Mucosa of descending colon (tissue), 3 donors: ENCODE measurements at regions not wholly inside any gene's neighbourhood (a gene's known extent, or its start where the extent isn't known, plus 50 kb on each side); places are given as distances from the start of the nearest gene placed in this dataset.

Source experiments
- ATAC-seq: fragments of 200-7000 bp; cut with Tn5 transposase; one replicate; pipeline ENCODE4 v1.9.1; 2020; ENCODE audit warnings: mild to moderate bottlenecking, moderate library complexity
- DNase-seq, 3 donors: peaks; one replicate each; pipeline ENCODE4 v3.0.0-alpha.2; 2020
- H3K36me3 ChIP-seq: fragments of 200-600 bp; one replicate; pipeline ENCODE4 v1.8.0; 2021; ENCODE audit warnings: low read depth, mild to moderate bottlenecking
- H3K4me1 ChIP-seq: fragments of 200-600 bp; one replicate; pipeline ENCODE4 v1.8.0; 2021; ENCODE audit warnings: low read depth, mild to moderate bottlenecking
- H3K4me3 ChIP-seq: fragments of 200-600 bp; one replicate; pipeline ENCODE4 v1.8.0; 2021; ENCODE audit warnings: mild to moderate bottlenecking
- H3K9me3 ChIP-seq: fragments of 200-600 bp; one replicate; pipeline ENCODE4 v1.8.0; 2021; ENCODE audit warnings: mild to moderate bottlenecking
- intact Hi-C, 2 donors: fragments of 100-400 bp; cut with DNase I in 1 of 2; cut with micrococcal nuclease in 1 of 2; formaldehyde crosslinking; loops; one replicate each; pipeline versions ENCODE4 v1.11.0 to v1.11.1; 2022; cut with DNase I, micrococcal nuclease
- TF ChIP-seq, protein P1 (sequence below): fragments of 200-600 bp; IDR thresholded peaks from one replicate; pipeline ENCODE4 v1.8.0; 2022; ENCODE audit warnings: antibody characterized with exemption, mild to moderate bottlenecking
- donor health status: DM: no; HTN: no; CAD: no; lungs with moderate emphysema.
- donor health status: DM: no; HTN: no; CAD: no.
- donor health status: DM: no; HTN: yes; CAD: no.

DNA sequence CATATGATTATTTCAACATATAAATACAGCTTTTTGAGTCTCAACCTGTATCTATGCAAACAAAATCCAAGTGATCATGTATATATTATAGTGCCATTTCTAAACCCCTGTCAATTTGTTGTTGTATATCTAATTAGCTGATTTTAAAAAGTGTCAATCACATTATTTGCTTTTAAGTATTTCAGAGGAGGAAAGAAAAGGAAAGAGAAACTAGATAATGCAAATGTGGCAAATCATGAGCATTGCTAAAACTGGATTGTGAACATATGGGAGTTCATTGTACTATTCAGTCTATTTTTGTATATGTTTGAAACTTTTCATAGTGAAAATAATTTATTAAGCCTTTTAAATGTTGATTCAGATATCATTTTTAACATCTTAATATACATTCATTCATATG lies 190.7 kb downstream of the ZIC4 start:
- TF ChIP-seq, protein P1, sequence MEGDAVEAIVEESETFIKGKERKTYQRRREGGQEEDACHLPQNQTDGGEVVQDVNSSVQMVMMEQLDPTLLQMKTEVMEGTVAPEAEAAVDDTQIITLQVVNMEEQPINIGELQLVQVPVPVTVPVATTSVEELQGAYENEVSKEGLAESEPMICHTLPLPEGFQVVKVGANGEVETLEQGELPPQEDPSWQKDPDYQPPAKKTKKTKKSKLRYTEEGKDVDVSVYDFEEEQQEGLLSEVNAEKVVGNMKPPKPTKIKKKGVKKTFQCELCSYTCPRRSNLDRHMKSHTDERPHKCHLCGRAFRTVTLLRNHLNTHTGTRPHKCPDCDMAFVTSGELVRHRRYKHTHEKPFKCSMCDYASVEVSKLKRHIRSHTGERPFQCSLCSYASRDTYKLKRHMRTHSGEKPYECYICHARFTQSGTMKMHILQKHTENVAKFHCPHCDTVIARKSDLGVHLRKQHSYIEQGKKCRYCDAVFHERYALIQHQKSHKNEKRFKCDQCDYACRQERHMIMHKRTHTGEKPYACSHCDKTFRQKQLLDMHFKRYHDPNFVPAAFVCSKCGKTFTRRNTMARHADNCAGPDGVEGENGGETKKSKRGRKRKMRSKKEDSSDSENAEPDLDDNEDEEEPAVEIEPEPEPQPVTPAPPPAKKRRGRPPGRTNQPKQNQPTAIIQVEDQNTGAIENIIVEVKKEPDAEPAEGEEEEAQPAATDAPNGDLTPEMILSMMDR = no peak
- ATAC-seq = no peak

DNA sequence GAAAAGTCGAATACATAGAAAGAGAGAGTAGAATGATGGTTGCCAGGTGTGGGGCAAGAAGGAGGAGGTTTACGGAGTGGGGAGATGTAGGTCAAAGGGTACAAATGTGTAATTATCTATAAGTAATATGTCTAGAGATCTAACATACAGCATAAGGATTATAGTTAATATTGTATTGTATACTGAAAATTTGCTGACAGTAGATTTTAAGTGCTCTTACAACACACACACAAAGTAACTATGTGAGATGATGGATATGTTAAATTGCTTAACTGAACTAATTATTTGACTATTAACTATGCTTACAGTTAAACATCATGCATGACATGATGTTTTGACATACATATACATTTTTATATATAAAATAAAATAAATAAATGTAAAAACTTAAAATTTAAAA lies 192.7 kb downstream of the ZIC4 start:
- Histone ChIP-seq H3K36me3 (no peaks in the 10 kb centered on the region), H3K9me3 (no peaks in the 10 kb centered on the region), H3K4me3 (no peak overlapping the region), H3K4me1 (no peaks in the 10 kb centered on the region)
- TF ChIP-seq, protein P1 = no peak
- ATAC-seq = no peak
- no peak for DNase-seq
- intact Hi-C loops = no loop called here

More for the DNA sequence above, 190.7 kb downstream of the ZIC4 start:
- H3K36me3 ChIP-seq = no peaks in the 10 kb centered on the region
- no peaks in the 10 kb centered on the region for H3K9me3 ChIP-seq
- intact Hi-C loops = no loop called here
- no peak overlapping the region for H3K4me3 ChIP-seq
- DNase-seq = no peak
- H3K4me1 ChIP-seq = no peaks in the 10 kb centered on the region

DNA sequence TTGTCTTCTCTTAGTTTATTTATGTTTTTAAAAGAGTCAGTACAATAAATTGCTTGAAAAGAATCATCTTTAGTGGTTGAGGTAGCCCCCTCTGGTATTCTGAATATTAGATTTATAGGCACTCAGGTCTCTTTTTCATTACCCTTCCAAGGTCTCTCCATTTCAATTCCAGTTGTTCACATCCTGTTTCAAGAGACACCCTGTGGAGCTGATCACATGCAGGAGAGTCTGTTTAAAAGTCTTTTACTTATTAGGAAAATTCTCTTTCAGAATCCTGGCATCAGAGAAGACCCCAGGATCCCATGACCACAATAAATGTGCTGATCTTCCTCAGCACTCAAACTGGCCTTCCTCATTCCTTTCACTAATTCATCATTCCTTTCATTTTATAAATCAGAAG lies 195.7 kb downstream of the ZIC4 start:
- intact Hi-C loops = no loop called here
- no peak for ATAC-seq
- H3K4me1 ChIP-seq = no peaks in the 10 kb centered on the region

DNA sequence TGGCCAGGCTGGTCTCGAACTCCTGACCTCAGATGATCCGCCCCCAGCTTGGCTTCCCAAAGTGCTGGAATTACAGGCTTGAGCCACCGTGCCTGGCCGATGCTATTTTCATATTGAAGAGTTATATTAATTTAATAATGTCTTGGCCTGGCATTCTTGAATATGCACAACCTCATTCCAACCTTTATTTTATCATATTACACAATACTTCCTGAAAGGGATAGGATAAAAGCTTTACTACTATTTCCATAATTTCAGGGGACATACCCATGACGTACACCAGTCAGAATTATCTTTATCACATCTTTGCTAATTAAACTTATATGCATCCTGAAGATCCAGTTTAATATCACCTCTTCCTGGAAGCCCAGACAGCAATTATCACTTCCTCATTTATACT lies 205.3 kb downstream of the ZIC4 start:
- no peaks in the 10 kb centered on the region for H3K36me3 ChIP-seq
- H3K4me3 ChIP-seq = no peak overlapping the region
- no peaks in the 10 kb centered on the region for H3K9me3 ChIP-seq
- no peak for ATAC-seq
- DNase-seq = no peak
- TF ChIP-seq, protein P1 = no peak
- intact Hi-C loops = no loop called here
- no peaks in the 10 kb centered on the region for H3K4me1 ChIP-seq

More for the DNA sequence above, 195.7 kb downstream of the ZIC4 start:
- TF ChIP-seq, protein P1 = no peak
- Histone ChIP-seq H3K9me3 (no peaks in the 10 kb centered on the region), H3K4me3 (no peak overlapping the region), H3K36me3 (no peaks in the 10 kb centered on the region)
- no peak for DNase-seq

DNA sequence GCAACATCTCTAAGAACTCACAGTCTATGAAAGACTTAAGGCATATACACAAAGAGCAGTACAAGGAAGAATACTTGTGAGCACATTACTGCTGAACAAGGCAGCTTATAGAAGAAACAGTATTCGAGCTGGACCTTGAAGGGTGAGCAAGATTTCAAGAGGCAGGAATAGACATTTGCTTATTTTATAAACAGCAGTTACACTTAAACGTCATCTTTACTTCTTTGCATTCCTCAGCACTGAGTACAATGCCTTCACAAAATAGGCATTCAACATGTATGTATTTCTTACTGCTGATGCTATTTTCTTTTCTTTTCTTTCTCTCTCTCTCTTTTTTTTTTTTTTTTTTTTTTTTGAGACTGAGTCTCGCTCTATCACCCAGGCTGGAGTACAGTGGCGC lies 205.8 kb downstream of the ZIC4 start:
- intact Hi-C loops = no loop called here
- Histone ChIP-seq H3K4me3 (no peak overlapping the region), H3K9me3 (no peaks in the 10 kb centered on the region), H3K4me1 (no peaks in the 10 kb centered on the region), H3K36me3 (no peaks in the 10 kb centered on the region)
- TF ChIP-seq, protein P1 = no peak
- DNase-seq (no peak), ATAC-seq (no peak)

DNA sequence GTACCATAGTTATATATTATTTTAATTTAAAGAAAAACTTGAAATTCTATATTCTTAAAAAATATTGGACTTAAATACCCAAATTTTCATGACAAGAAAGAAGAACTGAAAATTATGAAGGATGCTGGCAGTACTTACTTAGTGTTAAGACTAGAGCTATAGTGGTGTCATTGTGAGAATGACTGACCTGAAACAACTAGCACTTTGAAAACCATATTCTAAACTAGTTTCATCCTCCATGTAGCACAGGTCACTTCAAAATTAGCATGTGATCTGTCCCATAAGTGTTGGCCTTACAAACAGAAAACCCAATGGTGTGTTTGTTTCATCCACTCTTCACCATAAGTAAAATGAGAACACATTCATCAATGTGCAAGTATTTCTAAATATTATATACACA lies 208.6 kb downstream of the ZIC4 start:
- H3K4me1 ChIP-seq = no peaks in the 10 kb centered on the region
- no peaks in the 10 kb centered on the region for H3K9me3 ChIP-seq
- DNase-seq (no peak), ATAC-seq (no peak)
- H3K4me3 ChIP-seq = no peak overlapping the region
- no peaks in the 10 kb centered on the region for H3K36me3 ChIP-seq
- intact Hi-C loops = loop anchor here in 1 of 2 donors (10.0 kb wide), 1 partner anchor 453 kb away; no protein-coding TSS in a partner anchor
- TF ChIP-seq, protein P1 = no peak
